DND-41 (cell line): ENCODE measurements at regions not wholly inside any gene's neighbourhood (a gene's known extent, or its start where the extent isn't known, plus 50 kb on each side); places are given as distances from the start of the nearest gene placed in this dataset.

Source experiments
- ATAC-seq: fragments of 200-7000 bp; cut with Tn5 transposase; 3 replicates; pipeline ENCODE4 v1.9.1; 2021; ENCODE audit warnings: low read depth; ENCODE audit not compliant: insufficient read depth
- DNase-seq: peaks from one replicate; pipeline ENCODE4 v3.0.0-alpha.2; 2020
- H2AFZ ChIP-seq: 2 replicates; pipeline ENCODE4 v1.6.0; 2012; ENCODE audit warnings: low read depth, low read length
- H3K27ac ChIP-seq: 2 replicates; pipeline ENCODE4 v1.5.1; 2012; ENCODE audit warnings: low read length, inconsistent platforms
- H3K27me3 ChIP-seq: fragments of 200-600 bp; sonication (generic); 2 replicates; pipeline ENCODE4 v1.6.0; 2012; ENCODE audit warnings: low read length, mild to moderate bottlenecking, inconsistent platforms; ENCODE audit not compliant: insufficient read depth, poor library complexity
- H3K36me3 ChIP-seq: 2 replicates; pipeline ENCODE4 v1.5.1; 2012; ENCODE audit warnings: low read length, inconsistent platforms; ENCODE audit not compliant: insufficient read depth
- H3K4me1 ChIP-seq: 2 replicates; pipeline ENCODE4 v1.5.1; 2012; ENCODE audit warnings: mild to moderate bottlenecking, low read length; ENCODE audit not compliant: insufficient read depth
- H3K4me2 ChIP-seq: 2 replicates; pipeline ENCODE4 v1.6.0; 2012; ENCODE audit warnings: mild to moderate bottlenecking, moderate library complexity, low read length, inconsistent platforms; ENCODE audit not compliant: insufficient read depth
- H3K4me3 ChIP-seq, 2 experiments: fragments of 200-600 bp in 1 of 2; shearing (Covaris generic) in 1 of 2; 2 replicates each; pipeline ENCODE4 v1.5.1; 2012 to 2016; ENCODE audit warnings: inconsistent platforms in 2 of 2, low read length in 2 of 2, mild to moderate bottlenecking in 2 of 2, low read depth in 1 of 2, moderate library complexity in 1 of 2
- H3K79me2 ChIP-seq: 2 replicates; pipeline ENCODE4 v1.6.0; 2012; ENCODE audit warnings: low read length, inconsistent platforms; ENCODE audit not compliant: insufficient read depth
- H3K9ac ChIP-seq: 2 replicates; pipeline ENCODE4 v1.6.0; 2012; ENCODE audit warnings: low read depth, mild to moderate bottlenecking, inconsistent platforms, low read length, moderate library complexity
- H3K9me3 ChIP-seq: 2 replicates; pipeline ENCODE4 v1.5.1; 2012; ENCODE audit warnings: low read length, moderate library complexity, mild to moderate bottlenecking, inconsistent platforms; ENCODE audit not compliant: insufficient read depth, severe bottlenecking
- H4K20me1 ChIP-seq: 2 replicates; pipeline ENCODE4 v1.6.0; 2012; ENCODE audit warnings: low read length; ENCODE audit not compliant: insufficient read depth
- CTCF ChIP-seq: IDR thresholded peaks from 2 replicates; pipeline ENCODE4 v1.5.1; 2012; ENCODE audit warnings: borderline replicate concordance, low read length, moderate library complexity, mild to moderate bottlenecking; ENCODE audit not compliant: poor library complexity, severe bottlenecking; ENCODE audit errors: extremely low read depth
- EZH2 ChIP-seq: IDR thresholded peaks from 3 replicates; pipeline ENCODE4 v1.6.1; 2012; ENCODE audit warnings: borderline replicate concordance, low read depth, mild to moderate bottlenecking, moderate library complexity, low read length, inconsistent platforms; ENCODE audit not compliant: severe bottlenecking

GRCh38 chr6:119739769-119740168 is 390.2 kb upstream of the MAN1A1 start:
- H3K4me1 ChIP-seq = peaks cover 5% of the 10 kb centered on the region; the same call in 1 of the 2 replicates
- H3K9ac ChIP-seq = no peak overlapping the region
- H3K9me3 ChIP-seq = no peaks in the 10 kb centered on the region
- H3K27ac ChIP-seq = no peak overlapping the region
- no peak overlapping the region for H3K4me2 ChIP-seq
- no peaks in the 10 kb centered on the region for H3K27me3 ChIP-seq
- no peak overlapping the region for H2AFZ ChIP-seq
- no peak overlapping the region for H3K4me3 ChIP-seq
- no peaks in the 10 kb centered on the region for H3K36me3 ChIP-seq
- H3K79me2 ChIP-seq = no peaks in the 10 kb centered on the region
- ATAC-seq (no peak), DNase-seq (no peak)
- TF ChIP-seq EZH2 = no peak
- no peak for TF ChIP-seq CTCF
- no peaks in the 10 kb centered on the region for H4K20me1 ChIP-seq

GRCh38 chr6:119738425-119738824 is 388.9 kb upstream of the MAN1A1 start:
- Histone ChIP-seq H3K4me3 (no peak overlapping the region), H3K27ac (no peak overlapping the region), H3K27me3 (no peaks in the 10 kb centered on the region), H4K20me1 (no peaks in the 10 kb centered on the region), H3K79me2 (no peaks in the 10 kb centered on the region), H3K9ac (no peak overlapping the region), H2AFZ (no peak overlapping the region), H3K4me1 (peaks cover 5% of the 10 kb centered on the region; the same call in 1 of the 2 replicates), H3K36me3 (no peaks in the 10 kb centered on the region), H3K9me3 (no peaks in the 10 kb centered on the region), H3K4me2 (no peak overlapping the region)
- DNase-seq (no peak), ATAC-seq (no peak)
- no peak for TF ChIP-seq EZH2
- no peak for TF ChIP-seq CTCF

- DNase-seq (no peak), ATAC-seq (no peak)
- no peak for TF ChIP-seq CTCF
- no peak for TF ChIP-seq EZH2
- Histone ChIP-seq H3K4me1 (peaks cover 5% of the 10 kb centered on the region; the same call in 1 of the 2 replicates), H3K9me3 (no peaks in the 10 kb centered on the region), H3K36me3 (no peaks in the 10 kb centered on the region), H3K4me2 (no peak overlapping the region), H4K20me1 (no peaks in the 10 kb centered on the region), H3K9ac (no peak overlapping the region), H3K4me3 (no peak overlapping the region), H3K27ac (no peak overlapping the region), H3K27me3 (no peaks in the 10 kb centered on the region), H2AFZ (no peak overlapping the region), H3K79me2 (no peaks in the 10 kb centered on the region)
Measured at GRCh38 chr6:119736296-119737021, 386.9 kb upstream of the MAN1A1 start.
